ENCODE measurements at regions not wholly inside any gene's neighbourhood (a gene's known extent, or its start where the extent isn't known, plus 50 kb on each side); places are given as distances from the start of the nearest gene placed in this dataset.

GRCh38 chr12:124715121-124715990, 147.9 kb upstream of the NCOR2 start:
- Mint-ChIP-seq H3K27me3 (ENCODE audit: low read depth in 2 of 2) (peaks cover 0 to 5% of the 10 kb centered on the region in 2 donors), H3K9me3 (no peaks in the 10 kb centered on the region), H3K27ac (no peak overlapping the region), H3K4me3 (no peak overlapping the region), H3K36me3 (no peaks in the 10 kb centered on the region), H3K4me1 (peaks cover 13 to 22% of the 10 kb centered on the region in 2 donors)
- intact Hi-C loops (cut with micrococcal nuclease), result no loop called here
- Histone ChIP-seq H3K36me3 (ENCODE audit: control insufficient read depth, insufficient read depth, low read length) (no peaks in the 10 kb centered on the region), H3K9me3 (ENCODE audit: control insufficient read depth, insufficient read depth, low read length) (no peaks in the 10 kb centered on the region), H3K4me1 (ENCODE audit: control insufficient read depth, insufficient read depth, low read length) (peaks cover 21% of the 10 kb centered on the region), H3K27ac (ENCODE audit: low read length) (no peak overlapping the region), H3K4me3 (ENCODE audit: low read length) (no peak overlapping the region), H3K27me3 (ENCODE audit: control insufficient read depth, insufficient read depth, low read length) (no peaks in the 10 kb centered on the region)
- DNase-seq, result no peak
- TF ChIP-seq CTCF (IDR thresholded peaks at IDR 0.05), result no peak
- WGBS (ENCODE audit: insufficient coverage), result 97% methylated on average over 15 of the region's 15 CpGs
- no peak for ATAC-seq

- peaks cover 13 to 14% of the 10 kb centered on the region in 2 donors for H3K4me1 Mint-ChIP-seq
These were observed 146.1 kb upstream of the NCOR2 start for GRCh38 chr12:124713436-124714082.

GRCh38 chr12:124713041-124713435, 145.6 kb upstream of the NCOR2 start:
- peak overlapping the region; percentile 67 for H3K4me3 Mint-ChIP-seq
- intact Hi-C loops (cut with micrococcal nuclease), result no loop called here
- H3K27ac Mint-ChIP-seq, result peak overlapping the region; percentile 37 to 90
- no peaks in the 10 kb centered on the region for H3K9me3 Mint-ChIP-seq
- H3K9me3 ChIP-seq (ENCODE audit: control insufficient read depth, insufficient read depth, low read length), result no peaks in the 10 kb centered on the region
- H3K27me3 Mint-ChIP-seq (ENCODE audit: low read depth in 2 of 2), result no peaks in the 10 kb centered on the region
- peaks cover 13 to 14% of the 10 kb centered on the region in 2 donors for H3K4me1 Mint-ChIP-seq
- H3K4me1 ChIP-seq (ENCODE audit: control insufficient read depth, insufficient read depth, low read length), result peaks cover 21% of the 10 kb centered on the region
- peak overlapping the region; percentile 73 for H3K27ac ChIP-seq (ENCODE audit: low read length)
- ATAC-seq (peak; percentile 32 to 40 (median 33)), DNase-seq (peak in 1 of 2 donors; percentile 31)
- no peaks in the 10 kb centered on the region for H3K36me3 ChIP-seq (ENCODE audit: control insufficient read depth, insufficient read depth, low read length)
- no peak overlapping the region for H3K4me3 ChIP-seq (ENCODE audit: low read length)
- H3K36me3 Mint-ChIP-seq, result no peaks in the 10 kb centered on the region
- TF ChIP-seq CTCF (IDR thresholded peaks at IDR 0.05), result no peak
- no peaks in the 10 kb centered on the region for H3K27me3 ChIP-seq (ENCODE audit: control insufficient read depth, insufficient read depth, low read length)
- WGBS (ENCODE audit: insufficient coverage), result 68% methylated on average over 14 of the region's 14 CpGs

More at GRCh38 chr12:124713436-124714082, 146.1 kb upstream of the NCOR2 start:
- H3K27ac ChIP-seq (ENCODE audit: low read length), result peak overlapping the region; percentile 73
- intact Hi-C loops (cut with micrococcal nuclease), result no loop called here
- peak overlapping the region; percentile 14 for H3K4me3 ChIP-seq (ENCODE audit: low read length)
- peaks cover 21% of the 10 kb centered on the region for H3K4me1 ChIP-seq (ENCODE audit: control insufficient read depth, insufficient read depth, low read length)
- peak overlapping the region; percentile 67 for H3K4me3 Mint-ChIP-seq
- DNase-seq (peak; percentile 35 to 81), ATAC-seq (peak; percentile 71 to 89 (median 85))
- H3K36me3 ChIP-seq (ENCODE audit: control insufficient read depth, insufficient read depth, low read length), result no peaks in the 10 kb centered on the region
- no peaks in the 10 kb centered on the region for H3K9me3 ChIP-seq (ENCODE audit: control insufficient read depth, insufficient read depth, low read length)
- no peak for TF ChIP-seq CTCF (IDR thresholded peaks at IDR 0.05)
- H3K27me3 Mint-ChIP-seq (ENCODE audit: low read depth in 2 of 2), result no peaks in the 10 kb centered on the region
- peak overlapping the region; percentile 37 to 90 for H3K27ac Mint-ChIP-seq
- 18% methylated on average over 17 of the region's 17 CpGs for WGBS (ENCODE audit: insufficient coverage)
- H3K9me3 Mint-ChIP-seq, result no peaks in the 10 kb centered on the region
- no peaks in the 10 kb centered on the region for H3K27me3 ChIP-seq (ENCODE audit: control insufficient read depth, insufficient read depth, low read length)
- H3K36me3 Mint-ChIP-seq, result no peaks in the 10 kb centered on the region
